NCI-H69 (cell line): ENCODE measurements at regions not wholly inside any gene's neighbourhood (a gene's known extent, or its start where the extent isn't known, plus 50 kb on each side); places are given as distances from the start of the nearest gene placed in this dataset.

ENCODE experiments used
- DNase-seq: peaks from one replicate; lab custom pipeline; 2025; lab: John Stamatoyannopoulos, UW

GRCh38 chr4:144202081-144202480 lies 61.6 kb upstream of the GYPA start:
- no peak for DNase-seq

DNA sequence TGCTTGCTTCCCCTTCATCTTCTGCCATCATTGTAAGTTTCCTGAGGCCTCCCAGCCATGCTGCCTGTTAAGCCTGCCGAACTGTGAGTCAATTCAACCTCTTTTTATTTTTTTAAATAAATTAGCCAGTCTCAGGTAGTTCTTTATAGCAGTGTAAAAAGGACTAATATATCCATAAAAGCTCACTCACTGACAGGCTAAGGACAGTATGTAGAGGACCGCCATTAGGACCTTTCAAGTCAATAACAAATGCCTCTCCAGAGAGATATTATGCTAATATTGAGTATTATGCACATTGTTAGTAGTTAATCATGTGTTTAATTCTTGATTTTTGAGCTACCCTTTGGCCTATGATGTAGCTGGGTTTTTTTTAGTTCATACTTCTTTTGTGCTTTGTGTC lies 62.6 kb upstream of the GYPA start:
- no peak for DNase-seq

- DNase-seq = no peak
Observed at GRCh38 chr4:144204431-144204830, 63.9 kb upstream of the GYPA start.

DNA sequence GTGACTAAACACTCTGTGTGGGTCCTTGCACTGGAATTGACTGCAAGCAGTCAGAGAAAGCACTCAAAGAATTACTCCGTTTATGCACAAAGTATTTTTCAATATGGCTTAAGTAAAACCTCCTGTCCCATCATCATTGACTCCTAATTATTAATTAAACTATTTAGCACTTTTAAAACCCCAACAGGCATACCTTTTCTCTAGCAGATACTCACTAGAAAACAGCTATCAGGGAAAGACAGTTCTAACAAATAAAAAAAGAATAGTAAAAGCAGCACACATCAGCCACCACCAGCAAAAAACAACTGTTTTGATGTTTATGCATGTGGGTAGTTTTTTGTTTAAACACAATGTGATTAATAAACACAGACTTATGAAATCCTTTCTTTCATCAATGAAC lies 66.2 kb upstream of the GYPA start:
- DNase-seq = no peak

GRCh38 chr4:144208074-144208473 lies 67.6 kb upstream of the GYPA start:
- DNase-seq = no peak

- no peak for DNase-seq
Observed at GRCh38 chr4:144209491-144209890, 69.0 kb upstream of the GYPA start.

- DNase-seq = no peak
Observed at GRCh38 chr4:144213371-144213770, 72.9 kb upstream of the GYPA start.

DNA sequence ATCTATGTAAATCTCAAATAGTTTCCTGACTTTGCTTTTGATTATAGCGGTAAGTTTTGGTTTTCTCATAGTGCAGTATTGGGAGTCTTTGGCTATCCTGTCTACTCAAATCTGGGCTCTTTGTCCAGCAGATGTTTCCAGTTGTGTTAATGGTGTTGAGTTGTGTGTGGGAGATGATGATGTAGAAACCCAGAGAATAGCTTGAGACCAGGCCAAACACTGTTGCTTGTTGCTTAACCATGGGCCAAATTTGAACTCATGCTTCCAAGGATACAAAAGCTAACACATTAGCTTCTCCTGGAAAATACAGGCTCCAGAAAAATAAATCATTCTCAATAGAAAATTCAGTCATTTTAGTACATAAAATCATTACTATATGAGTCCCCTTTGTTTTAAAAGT lies 82.6 kb upstream of the GYPA start:
- no peak for DNase-seq

DNA sequence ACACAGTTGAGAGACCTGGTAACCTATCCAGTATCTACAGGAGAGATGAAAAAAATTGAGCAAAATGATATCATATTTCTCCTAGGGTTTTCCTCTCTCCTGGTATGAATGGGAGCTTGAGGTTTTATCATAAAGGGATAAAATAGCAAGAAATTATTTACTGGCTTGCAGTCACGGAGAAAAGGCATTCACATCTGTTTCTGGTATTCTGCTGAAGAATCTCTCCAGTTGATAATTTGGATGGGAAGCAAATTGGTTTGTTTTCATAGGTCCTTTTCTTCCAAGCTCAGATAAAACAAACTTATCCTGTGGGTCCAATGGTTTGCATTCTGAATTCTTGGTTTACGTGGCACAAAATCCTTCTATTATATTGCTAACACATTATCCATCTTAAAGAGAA lies 83.1 kb upstream of the GYPA start:
- no peak for DNase-seq

DNA sequence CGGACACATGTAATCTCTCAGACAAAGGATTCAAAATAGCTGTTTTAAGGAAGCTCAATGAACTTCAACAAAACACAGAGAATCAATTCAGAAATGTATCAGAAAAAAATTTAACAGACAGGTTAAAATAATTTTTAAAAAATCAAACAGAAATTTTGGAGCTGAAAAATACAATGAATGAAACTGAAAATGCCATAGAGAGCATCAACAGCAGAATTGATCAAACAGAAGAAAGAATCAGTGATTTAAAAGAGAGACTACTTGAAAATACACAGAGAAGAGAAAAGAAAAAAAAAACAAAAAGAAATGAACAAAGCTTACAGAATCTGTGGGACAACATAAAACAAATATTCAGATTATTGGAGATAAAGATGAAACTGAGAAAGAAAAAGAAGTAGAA lies 118.8 kb upstream of the GYPA start:
- no peak for DNase-seq

DNA sequence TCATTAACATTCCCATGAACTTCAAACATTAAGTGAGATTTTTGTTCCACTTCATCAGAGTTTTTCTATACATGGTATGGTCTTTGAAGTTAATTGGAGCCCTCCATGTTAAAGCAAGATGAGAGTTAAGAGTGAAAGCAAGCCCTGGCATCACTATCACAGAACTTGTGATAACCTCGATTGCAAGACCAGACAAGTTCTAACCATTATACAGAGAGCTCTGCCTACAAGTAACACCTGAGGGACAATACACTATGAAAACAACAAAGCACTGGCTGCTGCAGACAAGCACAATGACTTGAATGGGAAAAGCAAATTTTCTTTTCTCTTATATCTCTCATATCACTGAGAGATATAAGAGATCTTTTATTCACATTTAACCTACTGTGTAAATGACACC lies 126.6 kb upstream of the GYPA start:
- no peak for DNase-seq

DNA sequence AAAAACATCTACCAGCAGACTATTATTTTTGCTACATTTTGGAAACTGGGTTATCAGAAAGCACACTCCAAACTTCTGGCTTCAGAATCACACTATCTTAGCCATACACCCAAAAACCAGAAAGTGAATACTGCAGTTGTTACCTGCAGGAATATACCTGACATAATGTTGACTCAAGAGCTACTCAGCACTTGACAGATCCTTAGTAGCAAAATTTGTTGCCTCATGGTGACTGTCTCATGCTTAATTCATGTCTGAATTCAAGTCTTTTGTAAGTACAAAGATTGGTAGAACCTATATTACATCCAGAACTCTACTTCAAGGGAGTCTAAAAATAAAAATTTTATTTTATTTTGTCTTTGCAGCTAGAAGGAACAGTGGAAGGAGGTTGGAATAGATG lies 140.2 kb upstream of the GYPA start:
- no peak for DNase-seq

GRCh38 chr4:144283526-144283925 lies 143.0 kb upstream of the GYPA start:
- no peak for DNase-seq

- DNase-seq = no peak
Observed at GRCh38 chr4:144284026-144284425, 143.5 kb upstream of the GYPA start.

- no peak for DNase-seq
Observed at GRCh38 chr4:144288011-144288903, 147.7 kb upstream of the GYPA start.

- no peak for DNase-seq
Observed at GRCh38 chr4:144289667-144290428, 149.3 kb upstream of the GYPA start.

DNA sequence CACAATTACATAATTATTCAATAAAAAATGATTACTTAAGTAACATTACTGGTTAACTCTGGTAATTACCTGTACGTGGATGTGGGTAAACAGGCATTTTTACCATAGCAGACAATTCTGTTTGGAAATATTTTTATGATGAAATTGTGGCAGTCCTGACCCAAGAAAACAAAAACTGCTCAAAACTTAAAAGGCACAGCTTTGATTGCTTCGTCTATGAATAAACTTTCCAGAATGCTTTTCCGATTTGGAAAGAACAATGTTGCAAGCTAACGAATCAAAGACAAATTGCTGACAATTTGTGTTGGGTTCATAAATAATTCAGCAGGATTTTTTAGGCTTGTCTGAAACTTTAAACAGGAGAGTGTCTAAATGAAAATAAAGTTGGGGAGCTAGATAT lies 150.6 kb upstream of the GYPA start:
- DNase-seq = no peak

GRCh38 chr4:144294211-144294610 lies 153.7 kb upstream of the GYPA start:
- DNase-seq = no peak

GRCh38 chr4:144295286-144295995 lies 154.9 kb upstream of the GYPA start:
- DNase-seq = no peak

DNA sequence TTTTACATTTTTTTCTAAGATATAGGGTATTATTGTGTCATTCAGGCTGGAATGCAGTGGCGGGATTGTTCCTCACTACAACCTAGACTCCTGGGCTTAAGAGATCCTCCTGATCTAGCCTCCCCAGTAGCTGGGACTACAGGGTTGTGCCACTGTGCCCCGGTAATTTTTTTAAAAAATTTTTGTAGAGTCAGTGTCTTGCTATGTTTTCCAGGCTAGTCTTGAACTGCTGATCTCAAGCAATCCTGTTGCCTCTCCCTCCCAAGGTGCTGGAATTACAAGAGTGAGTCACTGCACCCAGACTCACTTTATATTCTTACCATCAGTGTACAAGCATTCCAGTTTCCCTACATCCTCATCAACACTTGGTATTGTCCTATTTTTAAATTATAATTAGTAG lies 156.4 kb upstream of the GYPA start:
- no peak for DNase-seq

DNA sequence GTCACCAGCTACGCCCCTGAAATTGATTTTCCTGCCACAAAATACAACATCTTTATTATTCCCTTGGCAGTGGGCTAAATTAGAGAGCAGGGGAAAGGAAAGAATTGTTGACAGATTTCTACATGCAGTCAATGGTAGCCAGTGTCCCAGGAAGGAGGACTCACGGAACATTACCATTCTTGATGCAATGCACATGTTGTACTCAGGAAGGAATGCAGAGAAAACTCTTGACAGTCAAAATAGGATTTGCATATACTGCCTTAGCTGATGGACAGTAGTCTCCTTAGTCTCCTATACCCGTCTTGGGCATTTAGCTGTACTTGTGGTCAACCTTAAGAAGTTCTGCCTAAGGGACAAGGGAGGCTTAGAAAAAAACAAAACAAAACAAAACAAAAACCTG lies 158.0 kb upstream of the GYPA start:
- no peak for DNase-seq

DNA sequence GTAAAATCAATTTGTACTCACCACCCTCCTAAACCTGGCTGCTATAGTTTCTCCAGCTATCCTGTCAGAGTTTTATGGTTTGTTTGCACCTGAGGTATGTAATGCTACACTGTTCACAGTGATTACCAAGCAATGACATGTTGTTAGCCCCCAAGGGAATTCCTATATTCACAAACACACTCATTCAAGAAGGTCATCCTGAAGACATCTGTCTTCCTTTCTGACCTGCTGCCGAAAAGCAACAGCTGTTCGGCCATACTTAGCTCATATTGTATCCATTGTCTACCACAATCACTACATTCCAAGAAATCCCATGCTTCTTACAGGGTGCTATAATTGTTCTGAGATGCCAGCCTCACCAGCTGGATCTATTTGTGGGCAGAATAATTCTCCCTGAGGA lies 160.1 kb upstream of the GYPA start:
- DNase-seq = peak; percentile 47
